GM18867 (cell line): ENCODE measurements at regions not wholly inside any gene's neighbourhood (a gene's known extent, or its start where the extent isn't known, plus 50 kb on each side); places are given as distances from the start of the nearest gene placed in this dataset.

Experiments
- ATAC-seq: cut with Tn5 transposase; IDR thresholded peaks from one replicate; pipeline ENCODE4 v1.9.1; 2021; ENCODE audit warnings: mild to moderate bottlenecking, moderate library complexity; ENCODE audit not compliant: unreplicated experiment

DNA sequence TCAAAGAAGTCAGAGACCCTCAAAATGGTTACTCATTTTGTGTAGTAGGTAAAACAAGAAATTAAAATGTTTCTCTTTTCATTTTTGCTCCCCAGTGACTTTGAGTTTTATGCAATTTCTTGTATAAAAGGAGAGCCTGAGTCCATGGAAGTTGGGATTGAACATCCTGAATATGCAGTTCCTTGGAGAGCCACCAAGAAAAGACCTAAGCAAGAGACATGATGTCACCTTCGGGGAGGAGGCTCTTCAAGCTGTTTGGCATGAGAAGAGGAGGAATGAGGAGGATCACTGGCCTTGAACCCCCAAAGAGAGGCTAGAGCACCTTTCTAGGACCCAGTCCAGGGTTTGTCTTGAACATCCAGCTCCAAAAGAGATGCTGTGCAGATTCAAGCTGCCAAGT is 62.3 kb upstream of the CALM2 start:
- no peak for ATAC-seq

DNA sequence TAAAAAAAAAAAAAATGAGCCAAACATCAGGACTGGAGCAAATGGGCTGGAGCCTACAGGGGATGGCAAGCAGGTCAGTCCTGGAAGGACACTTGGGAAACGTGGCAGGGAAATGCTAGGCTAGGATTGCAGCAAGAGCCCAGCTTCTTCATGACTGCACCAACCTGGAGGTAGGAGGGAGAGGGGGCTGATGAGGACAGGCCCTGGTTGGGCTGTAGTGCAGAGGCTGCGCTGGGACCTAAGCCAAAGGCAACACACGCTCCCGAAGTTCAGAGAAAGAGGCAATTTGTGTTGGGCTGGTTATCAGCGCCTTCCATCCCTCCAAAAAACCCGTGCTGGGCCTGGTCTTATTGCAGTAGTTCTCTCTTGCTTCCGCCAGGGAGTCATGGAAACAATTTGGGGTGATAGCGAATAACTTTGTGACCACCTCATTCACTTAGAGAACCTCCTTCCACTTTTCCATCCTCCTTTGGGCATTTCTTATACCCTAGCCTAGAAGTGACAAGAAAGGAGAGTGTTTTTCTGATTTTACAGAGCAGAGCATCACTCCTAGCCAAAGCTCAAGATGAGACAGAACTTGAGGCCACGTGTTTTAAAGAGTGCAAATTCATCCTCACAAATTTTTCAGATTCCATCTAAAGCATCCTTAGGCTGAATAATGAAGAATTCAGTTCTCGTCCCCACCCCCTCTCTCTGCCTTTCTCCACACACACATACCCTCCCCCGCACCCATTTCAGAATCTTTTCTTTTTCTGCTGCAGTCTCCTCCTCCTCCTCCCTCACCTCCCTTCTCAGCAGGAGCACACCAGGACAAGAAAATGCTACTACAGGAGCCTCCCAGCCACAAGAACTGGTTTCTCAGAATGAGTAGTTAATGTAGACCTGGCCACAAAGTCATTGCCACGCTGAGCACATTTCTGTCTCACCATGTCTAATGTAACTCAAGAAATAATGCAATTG is 61.3 kb upstream of the CALM2 start:
- ATAC-seq, result no peak

DNA sequence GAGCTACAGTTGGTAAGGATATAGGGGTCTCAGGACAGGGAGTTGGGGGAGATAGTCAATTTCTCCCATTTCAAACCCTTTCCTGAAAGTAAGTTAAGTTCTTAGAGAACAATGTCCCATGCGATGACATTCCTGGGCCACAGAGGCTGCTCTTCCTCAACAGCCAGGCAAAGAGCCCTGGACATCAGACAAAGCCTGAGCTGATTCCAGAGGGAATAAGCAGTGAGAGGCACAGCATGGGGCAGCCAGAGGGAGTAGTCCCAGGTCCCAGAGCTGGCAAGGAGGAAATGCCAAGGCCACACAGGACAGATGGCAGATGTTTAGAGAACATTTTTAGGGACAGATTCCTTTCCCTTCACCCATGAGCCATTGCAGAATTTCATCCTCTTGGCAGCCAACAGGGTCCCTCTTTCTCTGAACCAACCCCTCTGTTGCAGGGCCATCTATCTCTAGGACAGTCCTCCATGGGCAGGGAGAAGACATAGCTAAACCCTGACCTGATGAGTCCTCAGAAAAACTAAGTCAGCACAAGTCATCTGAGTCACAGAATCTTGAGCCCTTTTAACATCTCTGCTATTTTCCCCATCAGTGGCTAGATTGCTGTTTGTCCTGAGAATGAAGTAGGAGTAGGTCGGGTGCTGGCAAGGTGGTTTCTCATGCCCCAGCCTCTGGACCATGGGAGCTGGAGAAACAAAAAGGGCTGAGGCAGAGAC is 60.3 kb upstream of the CALM2 start:
- ATAC-seq, result no peak

DNA sequence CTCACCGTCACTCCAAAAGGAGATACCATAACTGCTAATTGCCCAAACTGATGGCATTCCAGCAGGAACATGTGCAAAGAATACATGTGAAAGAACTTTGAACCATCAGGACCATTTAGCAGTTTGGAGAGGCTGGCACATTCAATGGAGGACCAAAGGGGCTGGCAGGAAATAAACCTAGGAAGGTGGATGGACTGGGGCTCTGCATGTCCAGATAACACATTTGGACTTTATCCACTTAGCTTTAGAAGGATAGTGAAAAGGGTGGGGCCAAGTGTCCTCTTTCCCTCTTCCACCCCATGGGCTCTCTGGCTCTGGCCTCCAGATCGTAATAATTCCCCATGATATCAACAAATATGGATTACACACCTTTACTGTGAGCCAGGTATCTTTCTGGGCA is 58.8 kb upstream of the CALM2 start:
- ATAC-seq, result no peak

DNA sequence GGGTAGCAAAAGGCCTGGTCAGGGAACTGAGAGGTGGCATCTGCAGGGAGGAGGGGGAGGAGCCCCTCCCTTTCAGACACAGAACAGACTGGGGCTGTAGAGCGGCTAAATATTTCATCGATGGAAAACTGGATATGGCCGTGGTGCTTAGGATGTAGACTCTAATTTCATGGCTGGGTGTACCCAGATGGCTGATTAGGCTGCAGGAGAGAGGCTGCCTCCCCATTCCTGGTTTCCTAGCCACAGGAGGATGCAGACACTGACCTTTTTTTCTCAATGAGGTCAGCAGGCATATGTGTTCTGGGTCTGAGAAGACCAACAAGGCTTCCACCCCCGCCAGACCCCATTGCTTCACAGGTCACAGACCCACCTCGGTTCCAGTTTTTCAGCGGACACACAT is 58.1 kb upstream of the CALM2 start:
- no peak for ATAC-seq

DNA sequence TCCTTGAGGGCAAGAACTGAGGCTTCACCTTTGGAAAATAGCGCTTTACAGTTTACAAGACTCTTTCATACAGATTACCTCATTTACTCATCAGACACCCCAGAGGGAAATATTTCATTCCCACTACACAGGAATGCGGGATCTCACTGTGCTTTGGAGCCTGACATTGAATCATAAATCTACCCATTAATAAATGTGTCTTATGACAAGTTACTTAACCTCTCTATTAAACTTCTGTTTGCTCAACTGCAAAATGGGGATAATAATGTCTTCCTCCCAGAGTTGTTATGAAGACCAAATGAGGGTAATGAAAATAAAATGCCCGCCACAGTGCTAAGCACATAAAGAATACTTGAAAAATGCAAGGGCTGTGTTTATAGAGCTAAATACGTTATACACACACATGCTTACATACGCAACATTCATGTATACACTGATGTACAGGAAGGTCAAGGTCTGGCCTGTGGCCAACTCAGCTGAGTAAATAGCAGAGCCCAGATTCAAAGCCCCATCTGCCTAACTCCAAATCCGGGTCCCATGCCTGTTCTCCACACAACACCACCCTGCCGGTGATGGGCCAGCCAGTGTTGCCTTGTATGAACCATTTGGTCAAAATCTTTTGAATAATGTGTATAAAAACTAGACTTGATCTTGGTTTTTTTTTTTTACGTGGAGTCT is 56.6 kb upstream of the CALM2 start:
- no peak for ATAC-seq

DNA sequence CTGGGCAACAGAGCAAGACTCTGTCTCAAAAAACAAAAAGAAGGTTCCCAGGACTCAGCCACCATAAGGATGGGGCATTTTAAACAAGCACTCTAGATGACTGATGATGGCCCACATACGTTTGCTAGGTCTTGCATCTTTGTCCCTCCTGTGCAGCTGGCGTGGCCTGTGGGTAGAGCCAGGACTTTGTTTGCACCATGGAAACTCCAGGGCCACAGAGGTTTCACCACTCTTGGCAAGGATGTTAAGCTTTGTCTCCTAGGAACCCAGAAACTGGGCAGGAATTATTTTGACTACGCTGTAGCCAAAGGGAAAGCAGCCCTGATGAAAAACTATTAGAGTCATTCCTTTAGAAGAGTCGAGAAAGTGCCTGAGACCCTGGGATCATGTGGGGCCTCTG is 54.1 kb upstream of the CALM2 start:
- no peak for ATAC-seq

DNA sequence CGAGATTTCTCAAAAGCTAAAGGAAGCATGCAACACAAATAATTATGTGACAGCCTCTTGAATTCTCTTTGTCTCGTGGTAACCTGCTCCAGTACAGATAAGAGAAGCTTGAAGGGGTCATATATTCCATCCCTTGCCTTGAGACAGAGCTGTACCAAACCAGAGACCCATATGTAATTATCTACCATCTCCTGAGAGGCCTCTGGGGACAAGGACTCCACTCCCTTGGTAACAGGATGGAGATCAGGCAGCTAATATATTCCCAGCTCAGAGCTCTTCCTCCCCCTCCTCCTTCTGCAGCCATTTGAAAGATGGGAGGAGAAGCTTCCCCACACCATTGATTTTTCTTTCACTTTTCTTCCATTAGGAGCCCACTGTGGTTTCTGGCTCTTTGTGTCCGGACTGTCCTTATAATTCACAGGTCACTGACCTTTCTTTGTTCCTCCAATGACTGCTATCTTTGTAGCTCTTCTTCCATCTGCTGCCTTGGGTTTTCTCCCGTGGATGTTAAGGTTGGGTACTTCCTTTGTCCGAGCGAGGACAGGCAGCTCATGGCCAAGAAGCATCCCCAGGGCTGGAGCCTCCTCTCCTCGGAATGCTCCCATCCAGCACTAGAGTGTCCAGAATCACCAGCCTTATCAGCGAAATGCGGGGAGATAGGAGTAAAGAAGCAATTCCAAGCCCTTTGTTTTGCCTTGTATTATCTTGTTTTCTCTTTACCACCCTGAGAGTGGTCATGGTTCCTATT is 51.4 kb upstream of the CALM2 start:
- ATAC-seq, result no peak

DNA sequence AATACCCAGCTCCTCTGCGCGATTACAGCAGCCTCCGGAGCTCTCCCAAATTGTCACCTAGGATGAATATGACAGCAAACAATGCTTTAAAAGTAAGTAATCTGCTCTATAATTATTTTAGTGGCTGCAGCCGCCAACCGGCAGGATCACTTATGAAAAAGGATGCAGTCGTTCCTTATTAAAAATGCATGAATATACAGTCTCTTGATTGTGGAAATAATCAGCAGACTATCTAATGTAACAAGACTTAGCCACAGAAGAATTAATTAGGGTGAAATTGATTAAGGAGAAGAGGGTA is 50.6 kb upstream of the CALM2 start:
- ATAC-seq, result no peak

DNA sequence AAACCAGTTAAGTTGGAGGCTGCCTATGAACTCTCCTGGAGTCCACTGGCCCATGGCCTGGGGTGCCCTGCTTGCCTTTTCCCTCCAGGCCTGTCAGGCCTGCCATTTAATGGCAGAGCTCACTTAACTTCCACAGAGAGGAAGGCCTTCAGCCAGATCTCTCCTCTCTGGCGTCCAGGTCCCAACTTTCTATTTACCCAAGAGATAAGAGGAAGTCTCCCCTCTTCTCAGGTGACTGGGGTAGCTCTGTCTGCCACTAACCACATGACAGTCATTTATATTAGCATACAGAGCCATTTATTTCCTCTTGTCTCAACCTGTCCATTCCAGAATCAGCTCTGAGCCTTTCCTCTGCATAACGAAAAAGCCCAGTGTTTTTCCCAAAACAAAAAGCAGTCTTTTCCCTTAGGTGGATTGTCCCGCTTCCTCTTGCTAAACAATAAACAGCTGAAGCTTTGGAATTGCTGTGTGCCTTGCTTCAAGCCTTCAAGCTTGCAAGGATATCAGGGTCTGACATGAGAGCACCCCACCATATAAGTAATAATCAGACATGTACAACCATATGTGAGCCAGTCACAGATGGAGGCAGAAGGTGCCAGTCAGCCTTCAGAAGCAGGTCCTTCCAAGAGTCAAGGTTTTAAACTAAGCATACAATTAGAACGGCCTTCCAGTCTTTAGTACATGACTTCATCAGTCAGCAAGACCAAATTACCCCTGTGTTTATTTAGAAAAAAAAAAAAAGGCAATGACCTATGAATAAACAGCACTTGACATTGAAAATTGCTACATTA is 50.0 kb upstream of the CALM2 start:
- no peak for ATAC-seq
